ENCODE measurements at regions not wholly inside any gene's neighbourhood (a gene's known extent, or its start where the extent isn't known, plus 50 kb on each side); places are given as distances from the start of the nearest gene placed in this dataset.
"Not testable (repeated sequence)": the region's sequence is repeated elsewhere in the genome, so short reads cannot be mapped to it uniquely, and the experiment has no call there.

GRCh38 chr20:6662309-6662708 lies 105.2 kb upstream of the BMP2 start:
- TF ChIP-seq CTCF (IDR thresholded peaks at IDR 0.05; ENCODE audit: extremely low read depth, missing control alignments): no peak
- DNase-seq (ENCODE audit: low spot score): no peak

GRCh38 chr20:6660441-6660840 lies 107.0 kb upstream of the BMP2 start:
- no peak for DNase-seq (ENCODE audit: low spot score)
- no peak for TF ChIP-seq CTCF (IDR thresholded peaks at IDR 0.05; ENCODE audit: extremely low read depth, missing control alignments)

GRCh38 chr20:6658909-6659308 lies 108.6 kb upstream of the BMP2 start:
- not testable (repeated sequence) for DNase-seq (ENCODE audit: low spot score)

- TF ChIP-seq CTCF (IDR thresholded peaks at IDR 0.05; ENCODE audit: extremely low read depth, missing control alignments): no peak
- DNase-seq (ENCODE audit: low spot score): no peak
Measured at GRCh38 chr20:6657904-6658303, 109.6 kb upstream of the BMP2 start.

- no peak for DNase-seq (ENCODE audit: low spot score)
- TF ChIP-seq CTCF (IDR thresholded peaks at IDR 0.05; ENCODE audit: extremely low read depth, missing control alignments): no peak
Measured at GRCh38 chr20:6657111-6657510, 110.4 kb upstream of the BMP2 start.

- DNase-seq (ENCODE audit: low spot score): no peak
- TF ChIP-seq CTCF (IDR thresholded peaks at IDR 0.05; ENCODE audit: extremely low read depth, missing control alignments): no peak
Measured at GRCh38 chr20:6654513-6655252, 112.8 kb upstream of the BMP2 start.

GRCh38 chr20:6651561-6651960 lies 115.9 kb upstream of the BMP2 start:
- DNase-seq (ENCODE audit: low spot score): no peak
- no peak for TF ChIP-seq CTCF (IDR thresholded peaks at IDR 0.05; ENCODE audit: extremely low read depth, missing control alignments)

GRCh38 chr20:6651016-6651415 lies 116.5 kb upstream of the BMP2 start:
- no peak for TF ChIP-seq CTCF (IDR thresholded peaks at IDR 0.05; ENCODE audit: extremely low read depth, missing control alignments)
- DNase-seq (ENCODE audit: low spot score): no peak
